Prostate gland (tissue), 2 donors: ENCODE measurements at regions not wholly inside any gene's neighbourhood (a gene's known extent, or its start where the extent isn't known, plus 50 kb on each side); places are given as distances from the start of the nearest gene placed in this dataset.

ENCODE experiments used
- POLR2A ChIP-seq: fragments of 450-650 bp; IDR thresholded peaks from one replicate; pipeline ENCODE4 v1.6.1; 2016; ENCODE audit warnings: antibody characterized with exemption, mild to moderate bottlenecking
- TF ChIP-seq, protein P1 (sequence below), 4 experiments: fragments of 200-600 bp in 2 of 4; fragments of 450-650 bp in 2 of 4; sonication (generic) in 2 of 4; IDR thresholded peaks; 1 replicate in 3 of 4; 2 replicates in 1 of 4; pipeline ENCODE4 v1.5.1; 2016 to 2019; ENCODE audit warnings: antibody characterized with exemption in 4 of 4, mild to moderate bottlenecking in 2 of 4, moderate library complexity in 2 of 4

DNA sequence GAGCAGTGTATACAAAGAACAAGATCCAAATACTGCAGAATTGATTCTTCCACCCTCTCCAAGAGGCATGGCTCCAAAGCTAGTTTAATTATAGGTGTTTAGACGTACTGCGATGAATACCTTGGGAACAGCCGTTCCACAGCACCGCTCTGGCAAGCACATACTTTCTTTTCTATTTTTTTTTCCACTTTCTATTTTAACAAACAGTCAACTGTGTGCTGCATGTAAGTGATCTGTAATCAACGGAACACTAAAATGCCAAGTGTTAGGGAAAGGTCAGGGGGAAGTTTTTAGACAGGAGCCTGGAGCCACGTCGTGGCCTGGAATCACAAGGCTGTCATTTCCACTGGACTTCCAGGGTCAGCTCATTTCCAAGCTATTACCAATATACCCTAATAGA, 486.4 kb upstream of the DAB1 start:
- TF ChIP-seq POLR2A, result no peak
- TF ChIP-seq, protein P1, sequence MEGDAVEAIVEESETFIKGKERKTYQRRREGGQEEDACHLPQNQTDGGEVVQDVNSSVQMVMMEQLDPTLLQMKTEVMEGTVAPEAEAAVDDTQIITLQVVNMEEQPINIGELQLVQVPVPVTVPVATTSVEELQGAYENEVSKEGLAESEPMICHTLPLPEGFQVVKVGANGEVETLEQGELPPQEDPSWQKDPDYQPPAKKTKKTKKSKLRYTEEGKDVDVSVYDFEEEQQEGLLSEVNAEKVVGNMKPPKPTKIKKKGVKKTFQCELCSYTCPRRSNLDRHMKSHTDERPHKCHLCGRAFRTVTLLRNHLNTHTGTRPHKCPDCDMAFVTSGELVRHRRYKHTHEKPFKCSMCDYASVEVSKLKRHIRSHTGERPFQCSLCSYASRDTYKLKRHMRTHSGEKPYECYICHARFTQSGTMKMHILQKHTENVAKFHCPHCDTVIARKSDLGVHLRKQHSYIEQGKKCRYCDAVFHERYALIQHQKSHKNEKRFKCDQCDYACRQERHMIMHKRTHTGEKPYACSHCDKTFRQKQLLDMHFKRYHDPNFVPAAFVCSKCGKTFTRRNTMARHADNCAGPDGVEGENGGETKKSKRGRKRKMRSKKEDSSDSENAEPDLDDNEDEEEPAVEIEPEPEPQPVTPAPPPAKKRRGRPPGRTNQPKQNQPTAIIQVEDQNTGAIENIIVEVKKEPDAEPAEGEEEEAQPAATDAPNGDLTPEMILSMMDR (IDR thresholded peaks at IDR 0.05), result no peak
